Kidney epithelial cell (primary cell): ENCODE measurements at regions not wholly inside any gene's neighbourhood (a gene's known extent, or its start where the extent isn't known, plus 50 kb on each side); places are given as distances from the start of the nearest gene placed in this dataset.

Experiments used
- DNase-seq: peaks from one replicate; pipeline ENCODE4 v3.0.0-alpha.2; 2010; ENCODE audit warnings: low read depth
- H3K27me3 ChIP-seq: 2 replicates; pipeline ENCODE4 v1.6.0; 2011; ENCODE audit warnings: low read length; ENCODE audit not compliant: control insufficient read depth, insufficient read depth
- H3K36me3 ChIP-seq: 2 replicates; pipeline ENCODE4 v1.5.1; 2011; ENCODE audit warnings: low read length; ENCODE audit not compliant: control insufficient read depth, insufficient read depth
- H3K4me3 ChIP-seq: 2 replicates; pipeline ENCODE4 v1.5.1; 2011; ENCODE audit warnings: low read depth, mild to moderate bottlenecking, control low read depth, low read length
- CTCF ChIP-seq: IDR thresholded peaks from 2 replicates; pipeline ENCODE4 v1.5.1; 2011; ENCODE audit warnings: mild to moderate bottlenecking, moderate library complexity, low read length, control low read depth, inconsistent platforms; ENCODE audit not compliant: insufficient read depth, poor library complexity, severe bottlenecking

GRCh38 chr4:4605849-4606248, 64.0 kb upstream of the STX18 start:
- no peaks in the 10 kb centered on the region for H3K36me3 ChIP-seq
- DNase-seq = no peak
- no peak overlapping the region for H3K4me3 ChIP-seq
- H3K27me3 ChIP-seq = no peaks in the 10 kb centered on the region
- TF ChIP-seq CTCF = no peak

- Histone ChIP-seq H3K4me3 (no peak overlapping the region), H3K27me3 (no peaks in the 10 kb centered on the region), H3K36me3 (no peaks in the 10 kb centered on the region)
- no peak for DNase-seq
- TF ChIP-seq CTCF = no peak
Observed at GRCh38 chr4:4603592-4603991, 61.7 kb upstream of the STX18 start.

GRCh38 chr4:4603067-4603466, 61.2 kb upstream of the STX18 start:
- no peaks in the 10 kb centered on the region for H3K36me3 ChIP-seq
- no peaks in the 10 kb centered on the region for H3K27me3 ChIP-seq
- no peak for DNase-seq
- no peak for TF ChIP-seq CTCF
- H3K4me3 ChIP-seq = no peak overlapping the region

GRCh38 chr4:4602468-4602867, 60.6 kb upstream of the STX18 start:
- no peak for DNase-seq
- no peak for TF ChIP-seq CTCF
- H3K4me3 ChIP-seq = no peak overlapping the region
- no peaks in the 10 kb centered on the region for H3K27me3 ChIP-seq
- H3K36me3 ChIP-seq = no peaks in the 10 kb centered on the region

- H3K4me3 ChIP-seq = no peak overlapping the region
- DNase-seq = no peak
- no peak for TF ChIP-seq CTCF
- no peaks in the 10 kb centered on the region for H3K36me3 ChIP-seq
- H3K27me3 ChIP-seq = no peaks in the 10 kb centered on the region
Observed at GRCh38 chr4:4601803-4602369, 60.0 kb upstream of the STX18 start.

GRCh38 chr4:4599481-4600275, 57.8 kb upstream of the STX18 start:
- no peak overlapping the region for H3K4me3 ChIP-seq
- no peak for DNase-seq
- no peaks in the 10 kb centered on the region for H3K27me3 ChIP-seq
- no peaks in the 10 kb centered on the region for H3K36me3 ChIP-seq
- TF ChIP-seq CTCF = no peak
